Activated CD4-positive, alpha-beta memory T cell treated with anti-CD3 and anti-CD28 coated beads, Interleukin-2, amount 10 ng/mL, durations not matched to agents 7 days and 5 days (primary cell): ENCODE measurements at regions not wholly inside any gene's neighbourhood (a gene's known extent, or its start where the extent isn't known, plus 50 kb on each side); places are given as distances from the start of the nearest gene placed in this dataset.

Experiments used
- CTCF ChIA-PET: fragments of 350-600 bp; sonication (Branson Sonifier 250); formaldehyde crosslinking; loops from one replicate; lab custom pipeline; 2021; ENCODE audit warnings: antibody characterized with exemption, inconsistent platforms; lab: Charles Lee
- POLR2A ChIA-PET: fragments of 350-600 bp; sonication (Branson Sonifier 250); formaldehyde crosslinking; loops from one replicate; lab custom pipeline; 2021; ENCODE audit warnings: antibody characterized with exemption; lab: Charles Lee
- DNase-seq: peaks from one replicate; pipeline ENCODE4 v3.0.0-alpha.2; 2020
- H3K27ac Mint-ChIP-seq: one replicate; pipeline ENCODE4 v1.8.0; 2021; ENCODE audit warnings: mild to moderate bottlenecking, mixed read lengths
- H3K27me3 Mint-ChIP-seq: one replicate; pipeline ENCODE4 v1.8.0; 2021; ENCODE audit warnings: mixed read lengths
- H3K36me3 Mint-ChIP-seq: one replicate; pipeline ENCODE4 v1.8.0; 2021; ENCODE audit warnings: low read depth, mixed read lengths
- H3K4me1 Mint-ChIP-seq: one replicate; pipeline ENCODE4 v1.8.0; 2021; ENCODE audit warnings: mixed read lengths
- H3K4me3 Mint-ChIP-seq: one replicate; pipeline ENCODE4 v1.8.0; 2021; ENCODE audit warnings: mild to moderate bottlenecking, mixed read lengths
- H3K9me3 Mint-ChIP-seq: one replicate; pipeline ENCODE4 v1.8.0; 2021; ENCODE audit warnings: mixed read lengths

- Mint-ChIP-seq H3K4me3 (no peak overlapping the region), H3K27ac (no peak overlapping the region), H3K9me3 (no peaks in the 10 kb centered on the region), H3K4me1 (no peaks in the 10 kb centered on the region), H3K36me3 (no peaks in the 10 kb centered on the region), H3K27me3 (no peaks in the 10 kb centered on the region)
- no peak for DNase-seq
- ChIA-PET POLR2A (no interaction called here), CTCF (no interaction called here)
Observed at GRCh38 chr9:84212246-84212645, 128.3 kb downstream of the SLC28A3 start.

GRCh38 chr9:84212982-84213381 is 127.6 kb downstream of the SLC28A3 start:
- Mint-ChIP-seq H3K4me1 (no peaks in the 10 kb centered on the region), H3K9me3 (no peaks in the 10 kb centered on the region), H3K4me3 (no peak overlapping the region), H3K27ac (no peak overlapping the region), H3K36me3 (no peaks in the 10 kb centered on the region), H3K27me3 (no peaks in the 10 kb centered on the region)
- no peak for DNase-seq
- ChIA-PET POLR2A (no interaction called here), CTCF (no interaction called here)

GRCh38 chr9:84216151-84216550 is 124.4 kb downstream of the SLC28A3 start:
- DNase-seq: no peak
- ChIA-PET POLR2A (no interaction called here), CTCF (no interaction called here)
- Mint-ChIP-seq H3K9me3 (no peaks in the 10 kb centered on the region), H3K36me3 (no peaks in the 10 kb centered on the region), H3K4me1 (no peaks in the 10 kb centered on the region), H3K27me3 (no peaks in the 10 kb centered on the region), H3K4me3 (no peak overlapping the region), H3K27ac (no peak overlapping the region)

DNA sequence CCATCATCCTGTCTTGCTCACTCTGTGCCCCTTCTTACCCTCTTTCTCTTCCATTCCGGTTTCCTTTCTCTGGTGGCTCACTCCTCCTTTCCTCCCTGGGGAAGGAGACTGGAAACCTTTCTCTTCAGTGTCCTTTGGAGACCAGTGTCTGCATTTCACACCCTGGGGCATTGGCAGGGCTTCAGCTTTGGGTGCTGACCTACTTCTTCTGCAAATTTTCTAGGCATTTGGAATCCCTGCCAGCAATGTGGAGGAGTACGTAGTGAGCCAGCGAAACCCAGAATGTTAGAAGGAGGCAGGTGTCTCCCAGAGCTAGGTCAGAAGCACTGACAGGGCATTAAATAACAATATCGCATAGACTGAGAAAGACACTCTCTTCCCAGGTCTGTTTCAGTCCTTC is 122.2 kb downstream of the SLC28A3 start:
- CTCF ChIA-PET: no interaction called here
- Mint-ChIP-seq H3K27me3 (no peaks in the 10 kb centered on the region), H3K9me3 (no peaks in the 10 kb centered on the region), H3K4me1 (no peaks in the 10 kb centered on the region), H3K27ac (no peak overlapping the region), H3K4me3 (no peak overlapping the region), H3K36me3 (no peaks in the 10 kb centered on the region)
- no peak for DNase-seq
- POLR2A ChIA-PET: no interaction called here

- CTCF ChIA-PET: no interaction called here
- Mint-ChIP-seq H3K4me3 (no peak overlapping the region), H3K27ac (no peak overlapping the region), H3K27me3 (no peaks in the 10 kb centered on the region), H3K36me3 (no peaks in the 10 kb centered on the region), H3K9me3 (no peaks in the 10 kb centered on the region), H3K4me1 (no peaks in the 10 kb centered on the region)
- no peak for DNase-seq
- POLR2A ChIA-PET: no interaction called here
Observed at GRCh38 chr9:84224246-84224645, 116.3 kb downstream of the SLC28A3 start.
